K562 (cell line): ENCODE measurements at regions not wholly inside any gene's neighbourhood (a gene's known extent, or its start where the extent isn't known, plus 50 kb on each side); places are given as distances from the start of the nearest gene placed in this dataset.
A peak's percentile ranks its signal among the peaks of the same experiment; 100 is the strongest.
"Not testable (repeated sequence)": the region's sequence is repeated elsewhere in the genome, so short reads cannot be mapped to it uniquely, and the experiment has no call there.

Experiments used
- ATAC-seq: fragments of 200-7000 bp; cut with Tn5 transposase; 3 replicates; pipeline ENCODE4 v1.9.1; 2020; ENCODE audit warnings: moderate library complexity
- BruUV-seq: library from RNA; stranded (reverse); fragments of 400-500 nt; replicated peaks from 2 replicates; lab custom pipeline; 2021; lab: Mats Ljungman, UMichigan
- CTCF ChIA-PET: fragments of 300-600 bp; formaldehyde crosslinking; extraction: SDS; loops from one replicate; lab custom pipeline; 2021; ENCODE audit warnings: low intra/inter-chr PET ratio; lab: Yijun Ruan, JAX
- POLR2A ChIA-PET: fragments of 300-600, 350-650 bp; sonication (Branson Sonifier 250); formaldehyde crosslinking; extraction: SDS; loops from one replicate; lab custom pipeline; 2021; ENCODE audit warnings: antibody characterized with exemption, inconsistent platforms; lab: Yijun Ruan, JAX
- DNase-seq, 4 experiments: peaks; one replicate each; pipeline versions ENCODE4 v3.0.0 to v3.0.0-alpha.2; 2011 to 2018; ENCODE audit warnings: low spot score in 3 of 4, mixed read lengths in 3 of 4; ENCODE audit errors: extremely low read depth in 1 of 4
- FAIRE-seq: peaks from 2 replicates; lab custom pipeline; 2011; peaks lifted over from hg19 to GRCh38; lab: Jason Lieb, UNC
- H2AFZ ChIP-seq: 2 replicates; pipeline ENCODE4 v1.6.0; 2011; ENCODE audit warnings: low read depth, low read length, control low read depth, inconsistent platforms
- H3K27ac ChIP-seq: fragments of 200-600 bp; 3 replicates; pipeline ENCODE4 v1.8.0; 2011; ENCODE audit warnings: low read depth, mild to moderate bottlenecking, control low read depth, inconsistent platforms, low read length, moderate library complexity, mixed read lengths; ENCODE audit errors: extremely low read depth
- H3K27me3 ChIP-seq, 2 experiments: fragments of 300-600 bp in 1 of 2; 2 replicates in 1 of 2; 3 replicates in 1 of 2; pipeline versions ENCODE4 v1.6.0 to v1.8.0; 2011; ENCODE audit warnings: inconsistent platforms in 2 of 2, low read length in 2 of 2, mild to moderate bottlenecking in 1 of 2, mixed read lengths in 1 of 2, moderate library complexity in 1 of 2; ENCODE audit not compliant: control insufficient read depth in 2 of 2, insufficient read depth in 2 of 2
- H3K36me3 ChIP-seq: fragments of 300-600 bp; 3 replicates; pipeline ENCODE4 v1.8.0; 2011; ENCODE audit warnings: mild to moderate bottlenecking, low read length, inconsistent platforms; ENCODE audit not compliant: control insufficient read depth, insufficient read depth
- H3K4me1 ChIP-seq, 2 experiments: fragments of 200-600 bp in 1 of 2; replicated peaks in 1 of 2; 2 replicates in 1 of 2; 3 replicates in 1 of 2; pipeline versions ENCODE4 v1.5.1 to v1.8.0; 2011; ENCODE audit warnings: inconsistent platforms in 2 of 2, low read length in 2 of 2, mild to moderate bottlenecking in 1 of 2, mixed read lengths in 1 of 2, moderate library complexity in 1 of 2; ENCODE audit not compliant: control insufficient read depth in 2 of 2, insufficient read depth in 2 of 2
- H3K4me2 ChIP-seq: 2 replicates; pipeline ENCODE4 v1.6.1; 2011; ENCODE audit warnings: low read length, control low read depth, inconsistent platforms, mixed read lengths; ENCODE audit not compliant: insufficient read depth
- H3K4me3 ChIP-seq: fragments of 200-600 bp; sonication (generic), shearing (Covaris generic); 2 replicates; pipeline ENCODE4 v1.5.1; 2016; ENCODE audit warnings: control low read depth, inconsistent platforms
- H3K79me2 ChIP-seq: fragments of 200-600 bp; 3 replicates; pipeline ENCODE4 v1.8.0; 2011; ENCODE audit warnings: low read length, inconsistent platforms; ENCODE audit not compliant: control insufficient read depth, insufficient read depth
- H3K9ac ChIP-seq, 2 experiments: 2 replicates each; pipeline versions ENCODE4 v1.6.0 to v1.6.1; 2011; ENCODE audit warnings: low read depth in 2 of 2, low read length in 2 of 2, control low read depth in 1 of 2, inconsistent platforms in 1 of 2, mild to moderate bottlenecking in 1 of 2, mixed read lengths in 1 of 2; ENCODE audit not compliant: insufficient read depth in 1 of 2
- H3K9me1 ChIP-seq: one replicate; pipeline ENCODE4 v1.6.0; 2011; ENCODE audit warnings: inconsistent platforms, mild to moderate bottlenecking, low read length, moderate library complexity; ENCODE audit not compliant: control insufficient read depth, insufficient read depth
- H3K9me3 ChIP-seq: replicated peaks from 2 replicates; pipeline ENCODE4 v1.5.1; 2011; ENCODE audit warnings: low read depth, low read length, inconsistent platforms; ENCODE audit not compliant: control insufficient read depth, insufficient read depth
- H4K20me1 ChIP-seq: replicated peaks from 2 replicates; pipeline ENCODE4 v1.6.1; 2011; ENCODE audit warnings: low read length, inconsistent platforms, mixed read lengths; ENCODE audit not compliant: control insufficient read depth, insufficient read depth
- WGBS: fragments of 100-300 bp; shearing (Covaris generic); methylation state at CpG from one replicate; pipeline ENCODE4 v1.1.6; 2016; ENCODE audit warnings: low coverage, mixed read lengths; ENCODE audit not compliant: insufficient coverage; ENCODE audit errors: missing lambda C conversion rate; 5-methylcytosine and 5-hydroxymethylcytosine counted together
- in situ Hi-C: fragments of 300-500 bp; cut with MboI; formaldehyde crosslinking; loops from 4 replicates; pipeline ENCODE4 v1.15.0; 2018; ENCODE audit warnings: inconsistent platforms, mixed read lengths
- intact Hi-C: fragments of 100-400 bp; cut with micrococcal nuclease; formaldehyde crosslinking; loops from 2 replicates; pipeline ENCODE4 v1.14.2; 2022

- CTCF ChIA-PET, ATAC-seq, H3K27ac ChIP-seq, H3K9me1 ChIP-seq, DNase-seq, H3K4me3 ChIP-seq, FAIRE-seq, H3K9ac ChIP-seq, H3K4me1 ChIP-seq, H3K4me2 ChIP-seq, H3K79me2 ChIP-seq, H3K36me3 ChIP-seq, POLR2A ChIA-PET, intact Hi-C loops, in situ Hi-C loops, BruUV-seq, H3K27me3 ChIP-seq, H2AFZ ChIP-seq, H3K9me3 ChIP-seq, H4K20me1 ChIP-seq: not testable (repeated sequence)
- 0% methylated on average over 1 of the region's 1 CpG for WGBS
Measured at GRCh38 chr2:89213811-89214210, 522.3 kb downstream of the RPIA start.

DNA sequence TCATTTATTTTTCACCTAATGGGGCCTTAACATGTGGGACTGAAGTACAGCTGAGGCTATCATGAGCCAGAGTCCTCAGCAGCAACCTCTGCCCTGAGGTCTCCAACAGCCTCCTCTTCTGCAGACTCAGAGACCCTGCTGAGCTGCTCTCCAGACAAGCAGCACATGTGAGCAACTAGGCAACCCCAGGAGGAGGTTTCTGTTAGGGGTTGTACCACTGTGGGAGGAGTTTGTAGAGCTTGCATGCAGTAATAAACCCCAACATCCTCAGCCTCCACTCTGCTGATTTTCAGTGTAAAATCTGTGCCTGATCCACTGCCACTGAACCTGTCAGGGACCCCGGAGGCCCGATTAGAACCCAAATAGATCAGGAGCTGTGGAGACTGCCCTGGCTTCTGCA lies 530.0 kb downstream of the RPIA start:
- H3K4me1 ChIP-seq, DNase-seq, CTCF ChIA-PET, BruUV-seq, H3K4me3 ChIP-seq, H3K9me1 ChIP-seq, FAIRE-seq, H3K9me3 ChIP-seq, H3K9ac ChIP-seq, intact Hi-C loops, ATAC-seq, H2AFZ ChIP-seq, H3K27ac ChIP-seq, H3K79me2 ChIP-seq, H3K36me3 ChIP-seq, POLR2A ChIA-PET, H3K27me3 ChIP-seq, H4K20me1 ChIP-seq, H3K4me2 ChIP-seq: not testable (repeated sequence)
- in situ Hi-C loops = loop anchor here (5.0 kb wide), 1 partner anchor 741 kb away; no protein-coding TSS in a partner anchor
- no CpG with 5 or more reads among the region's 2 CpGs for WGBS

GRCh38 chr2:89222063-89222732 lies 530.7 kb downstream of the RPIA start:
- DNase-seq, H3K36me3 ChIP-seq, H3K4me3 ChIP-seq, H2AFZ ChIP-seq, H3K27me3 ChIP-seq, H3K9me1 ChIP-seq, H3K4me1 ChIP-seq, BruUV-seq, CTCF ChIA-PET, H3K9me3 ChIP-seq, H3K9ac ChIP-seq, POLR2A ChIA-PET, H3K27ac ChIP-seq, H3K4me2 ChIP-seq, ATAC-seq, H3K79me2 ChIP-seq, H4K20me1 ChIP-seq, intact Hi-C loops, FAIRE-seq: not testable (repeated sequence)
- in situ Hi-C loops = loop anchor here (5.0 kb wide), 1 partner anchor 740 kb away; no protein-coding TSS in a partner anchor
- 0% methylated on average over 1 of the region's 2 CpGs for WGBS

DNA sequence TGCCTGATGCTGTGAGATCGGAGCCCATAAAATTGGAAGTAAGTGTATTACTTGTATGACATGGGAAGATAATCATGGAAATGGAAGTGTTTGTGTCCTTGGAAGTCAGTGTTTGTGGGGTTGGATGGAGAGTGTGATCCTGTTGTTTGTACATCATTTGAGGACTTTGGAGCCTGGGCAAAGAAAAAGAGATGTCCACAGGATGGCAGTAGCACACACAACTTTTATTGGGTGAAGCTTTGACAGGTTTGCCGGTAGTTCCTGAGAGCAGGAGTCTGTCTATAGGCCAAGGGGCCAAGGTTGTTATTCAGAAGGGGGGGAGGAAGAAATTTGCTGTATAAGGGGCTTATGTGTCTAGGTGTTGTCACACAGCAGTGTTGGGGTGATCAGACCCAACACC lies 533.3 kb downstream of the RPIA start:
- H3K36me3 ChIP-seq, H3K79me2 ChIP-seq, H3K9ac ChIP-seq, H3K4me2 ChIP-seq, CTCF ChIA-PET, intact Hi-C loops, POLR2A ChIA-PET, H3K9me3 ChIP-seq, H3K4me3 ChIP-seq, H3K27ac ChIP-seq, DNase-seq, H4K20me1 ChIP-seq, FAIRE-seq, H3K27me3 ChIP-seq, BruUV-seq, H3K9me1 ChIP-seq, H2AFZ ChIP-seq, H3K4me1 ChIP-seq: not testable (repeated sequence)
- ATAC-seq = peak; percentile 46; the same call in 1 of the 3 replicates
- in situ Hi-C loops = loop anchor here (5.0 kb wide), 1 partner anchor 737 kb away; no protein-coding TSS in a partner anchor
- 0% methylated on average over 2 of the region's 2 CpGs for WGBS
